SK-N-SH (cell line): ENCODE measurements at regions not wholly inside any gene's neighbourhood (a gene's known extent, or its start where the extent isn't known, plus 50 kb on each side); places are given as distances from the start of the nearest gene placed in this dataset.

Experiments
- CTCF ChIA-PET: fragments of 300-600, 350-600 bp; formaldehyde crosslinking; extraction: SDS; loops from one replicate; lab custom pipeline; 2021; lab: Yijun Ruan, JAX
- POLR2A ChIA-PET: fragments of 350-600 bp; sonication (Branson Sonifier 250); formaldehyde crosslinking; extraction: SDS; loops from one replicate; lab custom pipeline; 2020; ENCODE audit warnings: antibody characterized with exemption, inconsistent platforms; lab: Yijun Ruan, JAX
- DNase-seq: peaks from one replicate; pipeline ENCODE4 v3.0.0; 2012
- H2AFZ ChIP-seq: fragments of 200-600 bp; sonication (generic); 2 replicates; pipeline ENCODE4 v1.8.1; 2016; ENCODE audit warnings: antibody characterized with exemption, mild to moderate bottlenecking, low read depth
- H3F3A ChIP-seq: fragments of 200-600 bp; sonication (generic); replicated peaks from 2 replicates; pipeline ENCODE3; 2016; ENCODE audit warnings: antibody characterized with exemption, mild to moderate bottlenecking; ENCODE audit not compliant: insufficient read depth
- H3K27ac ChIP-seq, 2 experiments: fragments of 200-500 bp in 1 of 2; fragments of 200-600 bp in 1 of 2; sonication (Bioruptor generic) in 1 of 2; sonication (generic), shearing (Covaris generic) in 1 of 2; 2 replicates each; pipeline versions ENCODE4 v1.5.1 to v1.6.1; 2014 to 2016; ENCODE audit warnings: low read depth in 2 of 2, inconsistent platforms in 1 of 2, low read length in 1 of 2, mild to moderate bottlenecking in 1 of 2, mixed read lengths in 1 of 2
- H3K27me3 ChIP-seq: fragments of 200-600 bp; sonication (generic), shearing (Covaris generic); 2 replicates; pipeline ENCODE4 v1.6.1; 2016; ENCODE audit warnings: mixed run types; ENCODE audit not compliant: insufficient read depth
- H3K36me3 ChIP-seq, 2 experiments: fragments of 200-500 bp in 1 of 2; fragments of 200-600 bp in 1 of 2; sonication (Bioruptor generic) in 1 of 2; sonication (generic) in 1 of 2; replicated peaks in 1 of 2; 2 replicates each; pipeline versions ENCODE3 to v1.5.1; 2014 to 2016; ENCODE audit warnings: low read length in 1 of 2, mild to moderate bottlenecking in 1 of 2; ENCODE audit not compliant: insufficient read depth in 2 of 2, control insufficient read depth in 1 of 2
- H3K4me1 ChIP-seq, 2 experiments: fragments of 200-500 bp in 1 of 2; fragments of 200-600 bp in 1 of 2; sonication (Bioruptor generic) in 1 of 2; sonication (generic), shearing (Covaris generic) in 1 of 2; 2 replicates each; pipeline versions ENCODE4 v1.5.1 to v1.6.1; 2014 to 2016; ENCODE audit warnings: low read depth in 1 of 2, low read length in 1 of 2, mixed run types in 1 of 2; ENCODE audit not compliant: insufficient read depth in 2 of 2, control insufficient read depth in 1 of 2
- H3K4me2 ChIP-seq: fragments of 200-600 bp; sonication (generic), shearing (Covaris generic); 2 replicates; pipeline ENCODE4 v1.6.1; 2017; ENCODE audit warnings: mixed run types
- H3K4me3 ChIP-seq, 2 experiments: fragments of 200-500 bp in 1 of 2; fragments of 200-600 bp in 1 of 2; sonication (Bioruptor generic) in 1 of 2; sonication (generic), shearing (Covaris generic) in 1 of 2; 2 replicates each; pipeline versions ENCODE4 v1.5.1 to v1.8.1; 2014 to 2016; ENCODE audit warnings: low read depth in 2 of 2, inconsistent platforms in 1 of 2, low read length in 1 of 2, mild to moderate bottlenecking in 1 of 2, mixed read lengths in 1 of 2, moderate library complexity in 1 of 2
- H3K79me2 ChIP-seq: fragments of 200-600 bp; sonication (generic); 2 replicates; pipeline ENCODE4 v1.8.1; 2017; ENCODE audit warnings: mild to moderate bottlenecking; ENCODE audit not compliant: insufficient read depth
- H3K9ac ChIP-seq: fragments of 200-600 bp; sonication (generic); 2 replicates; pipeline ENCODE4 v1.6.1; 2017; ENCODE audit warnings: mixed run types
- H3K9me2 ChIP-seq: fragments of 200-600 bp; sonication (generic); 2 replicates; pipeline ENCODE4 v1.6.1; 2017; ENCODE audit warnings: mixed run types
- H3K9me3 ChIP-seq: fragments of 200-600 bp; sonication (generic); 2 replicates; pipeline ENCODE4 v1.6.1; 2017; ENCODE audit warnings: mixed run types, mild to moderate bottlenecking, moderate library complexity
- H4K20me1 ChIP-seq: fragments of 200-600 bp; sonication (generic); 2 replicates; pipeline ENCODE4 v1.6.1; 2017; ENCODE audit warnings: mild to moderate bottlenecking, mixed run types; ENCODE audit not compliant: insufficient read depth
- CTCF ChIP-seq: fragments of 200-600 bp; sonication (generic); IDR thresholded peaks from 2 replicates; pipeline ENCODE4 v1.6.1; 2017; ENCODE audit warnings: antibody characterized with exemption, mild to moderate bottlenecking, moderate library complexity
- ELF1 ChIP-seq: IDR thresholded peaks from 2 replicates; pipeline ENCODE4 v1.4.0; 2012
- EZH2phosphoT487 ChIP-seq: fragments of 200-600 bp; sonication (generic); IDR thresholded peaks from 2 replicates; pipeline ENCODE4 v1.6.1; 2017; ENCODE audit warnings: low read depth, mixed run types, mild to moderate bottlenecking, antibody characterized with exemption, moderate library complexity, borderline replicate concordance
- FOXJ3 ChIP-seq: sonication (generic); formaldehyde crosslinking; IDR thresholded peaks from 2 replicates; pipeline ENCODE4 v1.5.1; 2020; ENCODE audit warnings: mild to moderate bottlenecking, missing genetic modification reagents
- FOXM1 ChIP-seq: IDR thresholded peaks from 2 replicates; pipeline ENCODE4 v1.4.0; 2012; ENCODE audit warnings: low read depth, mild to moderate bottlenecking
- GABPA ChIP-seq: IDR thresholded peaks from 2 replicates; pipeline ENCODE4 v1.4.0; 2012; ENCODE audit warnings: low read depth, mild to moderate bottlenecking
- IRF3 ChIP-seq: fragments of 150-350 bp; IDR thresholded peaks from 2 replicates; pipeline ENCODE4 v1.6.1; 2016; ENCODE audit warnings: mild to moderate bottlenecking, low read depth, low read length
- JUND ChIP-seq: IDR thresholded peaks from 2 replicates; pipeline ENCODE4 v1.4.0; 2012
- MXI1 ChIP-seq: IDR thresholded peaks from 2 replicates; pipeline ENCODE4 v1.6.1; 2012; ENCODE audit warnings: mild to moderate bottlenecking, low read depth, low read length, improper control_type of control experiment
- NFIC ChIP-seq: IDR thresholded peaks from 2 replicates; pipeline ENCODE4 v1.4.0; 2012; ENCODE audit warnings: borderline replicate concordance
- NRF1 ChIP-seq: IDR thresholded peaks from 2 replicates; pipeline ENCODE4 v1.6.1; 2012; ENCODE audit warnings: low read depth, mild to moderate bottlenecking, low read length
- PBX3 ChIP-seq: IDR thresholded peaks from 2 replicates; pipeline ENCODE4; 2012
- POLR2AphosphoS5 ChIP-seq: IDR thresholded peaks from 2 replicates; pipeline ENCODE4 v1.6.1; 2012; ENCODE audit warnings: low read depth, low read length
- RAD21 ChIP-seq: IDR thresholded peaks from 2 replicates; pipeline ENCODE4 v1.6.1; 2012; ENCODE audit warnings: mild to moderate bottlenecking, low read length
- RXRA ChIP-seq: IDR thresholded peaks from 2 replicates; pipeline ENCODE4 v1.4.0; 2012; ENCODE audit warnings: low read depth, mild to moderate bottlenecking, borderline replicate concordance
- SIN3A ChIP-seq: IDR thresholded peaks from 2 replicates; pipeline ENCODE4 v1.6.1; 2012; ENCODE audit warnings: low read depth, mild to moderate bottlenecking, low read length, moderate library complexity, borderline replicate concordance
- SMC3 ChIP-seq: IDR thresholded peaks from 2 replicates; pipeline ENCODE4 v1.6.1; 2012; ENCODE audit warnings: low read depth, low read length, improper control_type of control experiment
- TAF1 ChIP-seq: IDR thresholded peaks from 2 replicates; pipeline ENCODE4 v1.6.1; 2012; ENCODE audit warnings: low read depth, mild to moderate bottlenecking, low read length, moderate library complexity, borderline replicate concordance
- TCF12 ChIP-seq: IDR thresholded peaks from 2 replicates; pipeline ENCODE4 v1.4.0; 2012
- USF1 ChIP-seq: IDR thresholded peaks from 2 replicates; pipeline ENCODE4 v1.4.0; 2012; ENCODE audit warnings: low read depth, borderline replicate concordance
- YY1 ChIP-seq: IDR thresholded peaks from 2 replicates; pipeline ENCODE4 v1.4.0; 2012; ENCODE audit warnings: low read depth, mild to moderate bottlenecking
- WGBS: methylation state at CpG from one replicate; pipeline ENCODE4 v1.1.6; 2017; ENCODE audit warnings: low lambda C conversion rate; 5-methylcytosine and 5-hydroxymethylcytosine counted together

GRCh38 chr3:23711916-23712494 is 93.8 kb upstream of the UBE2E1 start:
- no peaks in the 10 kb centered on the region for H3K36me3 ChIP-seq
- H3K9me3 ChIP-seq = no peaks in the 10 kb centered on the region
- no peak overlapping the region for H3K9ac ChIP-seq
- WGBS = 94% methylated on average over 10 of the region's 10 CpGs
- CTCF ChIA-PET = interaction anchor here (0.6 to 1.6 kb wide), 2 partner anchors 17 to 120 kb away, joined by 3 read pairs; no protein-coding TSS in a partner anchor
- H3K4me2 ChIP-seq = peak overlapping the region; percentile 70
- no peaks in the 10 kb centered on the region for H3K27me3 ChIP-seq
- H3K9me2 ChIP-seq = no peaks in the 10 kb centered on the region
- POLR2A ChIA-PET = interaction anchor here (1.0 kb wide), 1 partner anchor 14 kb away, joined by 3 read pairs; no protein-coding TSS in a partner anchor
- peaks cover 6% of the 10 kb centered on the region for H3F3A ChIP-seq
- no peak for DNase-seq
- H4K20me1 ChIP-seq = no peaks in the 10 kb centered on the region
- TF ChIP-seq FOXM1 (no peak), TAF1 (no peak), FOXJ3 (CRISPR knock-in tag) (no peak), TCF12 (no peak)
- no peaks in the 10 kb centered on the region for H3K79me2 ChIP-seq
- peak overlapping the region; percentile 32 to 43; a peak in 3 of 4 replicates for H3K4me3 ChIP-seq
- peak overlapping the region; percentile 43 to 85; a peak in 3 of 4 replicates for H3K27ac ChIP-seq
- 0 out of 2 replicates have a peak overlapping the region, but pooled peaks have one; percentile 27 for H2AFZ ChIP-seq
- peaks cover 4 to 20% of the 10 kb centered on the region in 2 experiments; a peak in 2 of 4 replicates for H3K4me1 ChIP-seq

- ChIA-PET CTCF (interaction anchor here (1.1 to 1.6 kb wide), 2 partner anchors 15 to 18 kb away, joined by 3 read pairs; no protein-coding TSS in a partner anchor), POLR2A (interaction anchor here (1.0 to 1.2 kb wide), 2 partner anchors 15 to 23 kb away, joined by 3 to 6 read pairs; no protein-coding TSS in a partner anchor)
- Histone ChIP-seq H3K9ac (no peak overlapping the region), H3K27ac (peak overlapping the region; percentile 43 to 85; a peak in 3 of 4 replicates), H3K9me2 (no peaks in the 10 kb centered on the region), H3K4me1 (peaks cover 4 to 20% of the 10 kb centered on the region in 2 experiments; a peak in 2 of 4 replicates), H3K36me3 (no peaks in the 10 kb centered on the region), H2AFZ (0 out of 2 replicates have a peak overlapping the region, but pooled peaks have one; percentile 27), H3K4me3 (peak overlapping the region; percentile 32 to 43), H3K9me3 (no peaks in the 10 kb centered on the region), H3K27me3 (no peaks in the 10 kb centered on the region), H3F3A (peaks cover 6% of the 10 kb centered on the region), H3K4me2 (peak overlapping the region; percentile 70), H4K20me1 (no peaks in the 10 kb centered on the region), H3K79me2 (no peaks in the 10 kb centered on the region)
- DNase-seq = peak; percentile 69
- 10% methylated on average over 9 of the region's 9 CpGs for WGBS
- TF ChIP-seq MXI1 = peak; percentile 35; the same call in 1 of the 2 replicates
- TF ChIP-seq USF1 = no peak
- TF ChIP-seq SMC3 = no peak
- no peak for TF ChIP-seq SIN3A
- TF ChIP-seq TCF12 = peak; percentile 86
- peak; percentile 39 for TF ChIP-seq CTCF
- TF ChIP-seq JUND = peak; percentile 73
- TF ChIP-seq RXRA = 0 out of 2 replicates have a peak, but pooled peaks have one; percentile 12
- no peak for TF ChIP-seq ELF1
- TF ChIP-seq YY1 = no peak
- TF ChIP-seq GABPA = no peak
- no peak for TF ChIP-seq IRF3
- TF ChIP-seq NRF1 = no peak
- no peak; the same call in 1 of the 2 replicates for TF ChIP-seq POLR2AphosphoS5
- TF ChIP-seq NFIC = peak; percentile 71; the same call in 1 of the 2 replicates
- TF ChIP-seq EZH2phosphoT487 = no peak
- TF ChIP-seq TAF1 = no peak
- TF ChIP-seq RAD21 = peak; percentile 52
- peak; percentile 87 for TF ChIP-seq PBX3
Observed at GRCh38 chr3:23712656-23713559, 92.8 kb upstream of the UBE2E1 start.
